Neuronal stem cell (in vitro differentiated cells): ENCODE measurements at regions not wholly inside any gene's neighbourhood (a gene's known extent, or its start where the extent isn't known, plus 50 kb on each side); places are given as distances from the start of the nearest gene placed in this dataset.

Experiments used
- DNase-seq: peaks from one replicate; pipeline ENCODE4 v3.0.0-alpha.2; 2013; ENCODE audit warnings: low spot score
- H2AFZ ChIP-seq: one replicate; pipeline ENCODE4 v1.6.1; 2013; ENCODE audit warnings: mild to moderate bottlenecking, low read length, inconsistent platforms
- H2AK5ac ChIP-seq: 2 replicates; pipeline ENCODE4 v1.6.1; 2013; ENCODE audit warnings: low read depth, mild to moderate bottlenecking, inconsistent platforms, low read length, moderate library complexity, mixed read lengths
- H2BK120ac ChIP-seq: 2 replicates; pipeline ENCODE4 v1.6.1; 2013; ENCODE audit warnings: low read depth, mild to moderate bottlenecking, inconsistent platforms, low read length, moderate library complexity, mixed read lengths
- H2BK12ac ChIP-seq: one replicate; pipeline ENCODE4 v1.6.1; 2013; ENCODE audit warnings: low read length, inconsistent platforms
- H2BK15ac ChIP-seq: 2 replicates; pipeline ENCODE4 v1.6.1; 2013; ENCODE audit warnings: mild to moderate bottlenecking, low read length, inconsistent platforms, mixed read lengths
- H2BK5ac ChIP-seq: one replicate; pipeline ENCODE4 v1.6.1; 2013; ENCODE audit warnings: inconsistent platforms, mild to moderate bottlenecking, low read length, moderate library complexity
- H3K14ac ChIP-seq: one replicate; pipeline ENCODE4 v1.6.1; 2013; ENCODE audit warnings: low read length, inconsistent platforms
- H3K18ac ChIP-seq: 2 replicates; pipeline ENCODE4 v1.6.1; 2013; ENCODE audit warnings: low read length, inconsistent platforms
- H3K23ac ChIP-seq: 2 replicates; pipeline ENCODE4 v1.6.1; 2013; ENCODE audit warnings: low read depth, mild to moderate bottlenecking, mixed read lengths, low read length, inconsistent platforms; ENCODE audit not compliant: poor library complexity
- H3K27ac ChIP-seq: replicated peaks from 3 replicates; pipeline ENCODE4 v1.5.1; 2013; ENCODE audit warnings: low read length, inconsistent platforms
- H3K27me3 ChIP-seq, 3 experiments: 2 replicates each; pipeline ENCODE4 v1.6.1; 2013; ENCODE audit warnings: low read length in 3 of 3, mild to moderate bottlenecking in 2 of 3, inconsistent platforms in 1 of 3, low read depth in 1 of 3, mixed read lengths in 1 of 3, moderate library complexity in 1 of 3; ENCODE audit not compliant: control insufficient read depth in 3 of 3, insufficient read depth in 3 of 3
- H3K36me3 ChIP-seq, 2 donors: replicated peaks in 1 of 2; 2 replicates each; pipeline ENCODE4 v1.6.1; 2013; ENCODE audit warnings: low read length in 2 of 2; ENCODE audit not compliant: control insufficient read depth in 2 of 2, insufficient read depth in 2 of 2
- H3K4ac ChIP-seq: 2 replicates; pipeline ENCODE4 v1.6.1; 2013; ENCODE audit warnings: inconsistent platforms, mild to moderate bottlenecking, low read length, moderate library complexity
- H3K4me1 ChIP-seq, 2 donors: 1 replicate in 1 of 2; 2 replicates in 1 of 2; pipeline ENCODE4 v1.6.1; 2013; ENCODE audit warnings: low read length in 2 of 2, low read depth in 1 of 2; ENCODE audit not compliant: control insufficient read depth in 2 of 2, insufficient read depth in 1 of 2
- H3K4me2 ChIP-seq: one replicate; pipeline ENCODE4 v1.6.1; 2013; ENCODE audit warnings: mild to moderate bottlenecking, low read length, inconsistent platforms; ENCODE audit not compliant: insufficient read depth, poor library complexity, severe bottlenecking
- H3K4me3 ChIP-seq, 2 donors: 2 replicates each; pipeline ENCODE4 v1.5.1; 2013; ENCODE audit warnings: low read length in 2 of 2, mild to moderate bottlenecking in 2 of 2, inconsistent platforms in 1 of 2, moderate library complexity in 1 of 2
- H3K79me1 ChIP-seq: one replicate; pipeline ENCODE4 v1.6.1; 2013; ENCODE audit warnings: low read depth, mild to moderate bottlenecking, inconsistent platforms, low read length, moderate library complexity
- H3K9ac ChIP-seq: one replicate; pipeline ENCODE4 v1.6.1; 2013; ENCODE audit warnings: mild to moderate bottlenecking, low read depth, low read length, inconsistent platforms; ENCODE audit not compliant: poor library complexity
- H3K9me3 ChIP-seq, 2 donors: replicated peaks in 1 of 2; 2 replicates each; pipeline versions ENCODE3 to v1.6.1; 2013; ENCODE audit warnings: low read length in 2 of 2, mild to moderate bottlenecking in 2 of 2, inconsistent platforms in 1 of 2, low read depth in 1 of 2, mixed read lengths in 1 of 2, moderate library complexity in 1 of 2; ENCODE audit not compliant: control insufficient read depth in 2 of 2, insufficient read depth in 1 of 2
- H4K8ac ChIP-seq: one replicate; pipeline ENCODE4 v1.6.1; 2013; ENCODE audit warnings: low read depth, mild to moderate bottlenecking, inconsistent platforms, low read length, moderate library complexity
- H4K91ac ChIP-seq: one replicate; pipeline ENCODE4 v1.6.1; 2013; ENCODE audit warnings: low read length, low read depth, mild to moderate bottlenecking, inconsistent platforms; ENCODE audit not compliant: poor library complexity
- WGBS, 2 donors: extraction: QIAGEN DNeasy Blood & Tissue Kit; methylation state at CpG; one replicate each; pipeline ENCODE4 v1.1.7; 2013; ENCODE audit warnings: missing lambda C conversion rate in 2 of 2, mixed read lengths in 1 of 2; ENCODE audit not compliant: insufficient read length in 2 of 2, insufficient replicate concordance in 1 of 2; ENCODE audit errors: extremely low coverage in 2 of 2; 5-methylcytosine and 5-hydroxymethylcytosine counted together

DNA sequence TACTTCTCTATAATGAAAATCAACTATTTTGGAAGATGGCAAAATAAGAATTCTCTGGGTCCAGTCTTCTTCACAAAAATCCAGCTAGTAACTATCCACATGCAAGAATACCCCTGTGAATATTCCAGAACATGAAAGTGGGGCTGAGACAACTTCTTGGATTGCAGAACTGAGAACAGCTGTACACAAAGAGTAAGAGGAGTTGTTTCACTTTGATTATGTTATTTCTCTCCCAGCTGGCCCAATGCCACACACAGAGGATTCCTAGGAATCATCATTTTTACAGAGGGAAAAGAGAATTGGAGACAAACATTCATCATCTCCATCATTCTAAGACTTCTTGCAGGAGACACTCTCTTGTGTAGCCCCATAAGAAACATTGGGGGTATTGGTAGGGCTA lies 782.2 kb upstream of the LCORL start:
- no peak overlapping the region for H3K18ac ChIP-seq
- H2BK15ac ChIP-seq: no peak overlapping the region
- no peak overlapping the region for H2BK5ac ChIP-seq
- H3K9me3 ChIP-seq: no peaks in the 10 kb centered on the region
- no peak overlapping the region for H3K4ac ChIP-seq
- H3K36me3 ChIP-seq: no peaks in the 10 kb centered on the region
- H4K8ac ChIP-seq: no peak overlapping the region
- no peaks in the 10 kb centered on the region for H3K79me1 ChIP-seq
- no peaks in the 10 kb centered on the region for H3K4me1 ChIP-seq
- H3K14ac ChIP-seq: no peak overlapping the region
- no peak overlapping the region for H2AFZ ChIP-seq
- no peak overlapping the region for H3K23ac ChIP-seq
- no peak overlapping the region for H4K91ac ChIP-seq
- H3K27me3 ChIP-seq: no peaks in the 10 kb centered on the region
- H3K9ac ChIP-seq: no peak overlapping the region
- no peak for DNase-seq
- no peak overlapping the region for H2AK5ac ChIP-seq
- no peak overlapping the region for H3K4me2 ChIP-seq
- H2BK120ac ChIP-seq: no peak overlapping the region
- no peak overlapping the region for H2BK12ac ChIP-seq
- no peak overlapping the region for H3K4me3 ChIP-seq
- H3K27ac ChIP-seq: no peak overlapping the region

DNA sequence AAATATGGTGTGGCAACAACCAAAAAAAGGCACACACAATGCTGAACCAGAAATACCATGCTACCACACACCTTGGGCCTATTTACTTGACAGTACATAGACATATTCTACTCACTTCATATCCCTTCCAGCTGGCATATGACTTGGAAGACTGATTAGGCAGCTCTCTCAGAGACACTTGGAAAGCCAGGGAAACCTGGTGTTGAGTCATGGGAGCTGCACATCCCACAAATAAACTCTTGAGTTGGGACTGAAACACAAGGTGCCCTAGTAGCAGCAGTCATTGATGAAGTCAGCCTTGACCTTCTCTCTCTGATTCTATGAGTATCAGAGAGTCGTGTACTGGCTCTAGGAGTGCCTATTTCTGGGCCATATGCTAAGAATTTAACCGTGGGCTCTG lies 776.6 kb upstream of the LCORL start:
- Histone ChIP-seq H3K36me3 (no peaks in the 10 kb centered on the region), H3K14ac (no peak overlapping the region), H3K79me1 (no peaks in the 10 kb centered on the region), H3K4me1 (no peaks in the 10 kb centered on the region), H4K91ac (no peak overlapping the region), H3K9ac (no peak overlapping the region), H2AFZ (no peak overlapping the region), H2AK5ac (no peak overlapping the region), H3K27ac (no peak overlapping the region), H3K4ac (no peak overlapping the region), H3K23ac (no peak overlapping the region), H3K4me3 (no peak overlapping the region), H2BK12ac (no peak overlapping the region), H2BK15ac (no peak overlapping the region), H2BK120ac (no peak overlapping the region), H2BK5ac (no peak overlapping the region), H3K9me3 (no peaks in the 10 kb centered on the region), H3K4me2 (no peak overlapping the region), H4K8ac (no peak overlapping the region), H3K27me3 (no peaks in the 10 kb centered on the region), H3K18ac (no peak overlapping the region)
- DNase-seq: no peak
- WGBS, 2 donors: no CpG with 5 or more reads among the region's 2 CpGs

DNA sequence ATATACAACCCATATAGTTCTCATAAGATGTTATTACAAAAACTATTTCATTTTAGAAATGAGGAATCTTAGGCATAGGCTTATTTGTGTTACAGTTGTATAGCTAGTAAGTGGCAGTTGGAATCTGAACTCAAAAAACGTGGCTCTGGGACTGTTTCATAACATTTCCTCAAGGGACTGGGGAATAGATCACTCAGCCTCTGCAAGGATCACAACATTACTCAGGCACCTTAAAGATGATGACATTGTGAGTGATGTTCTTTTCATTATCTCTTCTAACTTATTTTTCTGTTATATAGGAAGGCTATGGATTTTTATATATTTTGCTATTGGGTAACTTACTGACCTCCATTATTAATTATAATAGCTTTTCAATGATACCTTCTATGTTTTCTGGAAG lies 774.2 kb upstream of the LCORL start:
- no peak overlapping the region for H2BK120ac ChIP-seq
- H3K4me2 ChIP-seq: no peak overlapping the region
- no peaks in the 10 kb centered on the region for H3K9me3 ChIP-seq
- no peak overlapping the region for H3K9ac ChIP-seq
- no peak overlapping the region for H3K23ac ChIP-seq
- no peaks in the 10 kb centered on the region for H3K36me3 ChIP-seq
- no peak for DNase-seq
- H3K4ac ChIP-seq: no peak overlapping the region
- H3K27ac ChIP-seq: no peak overlapping the region
- no peak overlapping the region for H2BK12ac ChIP-seq
- no peak overlapping the region for H4K91ac ChIP-seq
- no peak overlapping the region for H2BK5ac ChIP-seq
- H2AK5ac ChIP-seq: no peak overlapping the region
- H4K8ac ChIP-seq: no peak overlapping the region
- H3K79me1 ChIP-seq: no peaks in the 10 kb centered on the region
- no peaks in the 10 kb centered on the region for H3K4me1 ChIP-seq
- H2BK15ac ChIP-seq: no peak overlapping the region
- no peak overlapping the region for H3K4me3 ChIP-seq
- H3K14ac ChIP-seq: no peak overlapping the region
- no peaks in the 10 kb centered on the region for H3K27me3 ChIP-seq
- no peak overlapping the region for H3K18ac ChIP-seq
- H2AFZ ChIP-seq: no peak overlapping the region
- no CpG with 5 or more reads among the region's 1 CpG for WGBS, 2 donors

DNA sequence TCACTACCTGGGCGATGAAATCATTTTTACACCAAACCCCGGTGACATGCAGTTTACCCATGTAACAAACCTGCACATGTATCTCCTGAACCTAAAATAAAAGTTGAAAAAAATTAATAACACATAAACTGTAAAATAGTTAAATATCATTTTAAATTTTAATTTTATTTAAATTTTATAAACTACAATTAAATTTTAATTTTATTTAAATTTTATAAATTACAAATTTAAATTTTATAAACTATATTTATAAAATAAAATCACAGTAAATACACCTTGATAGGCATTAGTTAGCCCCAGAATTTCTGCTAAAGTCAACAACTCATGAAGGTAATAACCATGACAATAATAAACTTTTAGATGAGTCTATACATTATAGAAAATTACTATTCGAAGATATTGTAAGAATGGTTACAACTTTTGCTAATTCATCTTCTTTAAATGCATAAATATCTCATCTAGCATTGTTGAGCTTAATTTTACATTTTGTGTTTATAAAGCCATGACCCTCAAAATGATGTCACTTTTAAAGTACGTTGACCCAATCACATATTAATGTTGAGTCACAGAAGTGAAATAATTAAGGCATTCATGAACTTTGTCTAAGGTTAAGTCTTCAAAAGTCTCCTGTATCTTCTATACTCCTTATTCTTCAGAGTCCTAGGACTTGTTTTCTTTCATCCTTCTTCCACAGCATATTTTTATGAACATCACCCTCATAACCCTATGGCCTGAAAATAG lies 755.8 kb upstream of the LCORL start:
- Histone ChIP-seq H3K4me1 (no peaks in the 10 kb centered on the region), H3K14ac (no peak overlapping the region), H2BK12ac (no peak overlapping the region), H2BK15ac (no peak overlapping the region), H3K27me3 (no peaks in the 10 kb centered on the region), H2BK120ac (no peak overlapping the region), H3K9ac (no peak overlapping the region), H4K91ac (no peak overlapping the region), H3K27ac (no peak overlapping the region), H2AFZ (no peak overlapping the region), H2AK5ac (no peak overlapping the region), H4K8ac (no peak overlapping the region), H3K4ac (no peak overlapping the region), H3K18ac (no peak overlapping the region), H3K79me1 (no peaks in the 10 kb centered on the region), H2BK5ac (no peak overlapping the region), H3K9me3 (no peaks in the 10 kb centered on the region), H3K4me2 (no peak overlapping the region), H3K36me3 (no peaks in the 10 kb centered on the region), H3K23ac (no peak overlapping the region), H3K4me3 (no peak overlapping the region)
- WGBS, 2 donors: no CpG with 5 or more reads among the region's 4 CpGs
- DNase-seq: no peak
